ENCODE measurements at regions not wholly inside any gene's neighbourhood (a gene's known extent, or its start where the extent isn't known, plus 50 kb on each side); places are given as distances from the start of the nearest gene placed in this dataset.

DNA sequence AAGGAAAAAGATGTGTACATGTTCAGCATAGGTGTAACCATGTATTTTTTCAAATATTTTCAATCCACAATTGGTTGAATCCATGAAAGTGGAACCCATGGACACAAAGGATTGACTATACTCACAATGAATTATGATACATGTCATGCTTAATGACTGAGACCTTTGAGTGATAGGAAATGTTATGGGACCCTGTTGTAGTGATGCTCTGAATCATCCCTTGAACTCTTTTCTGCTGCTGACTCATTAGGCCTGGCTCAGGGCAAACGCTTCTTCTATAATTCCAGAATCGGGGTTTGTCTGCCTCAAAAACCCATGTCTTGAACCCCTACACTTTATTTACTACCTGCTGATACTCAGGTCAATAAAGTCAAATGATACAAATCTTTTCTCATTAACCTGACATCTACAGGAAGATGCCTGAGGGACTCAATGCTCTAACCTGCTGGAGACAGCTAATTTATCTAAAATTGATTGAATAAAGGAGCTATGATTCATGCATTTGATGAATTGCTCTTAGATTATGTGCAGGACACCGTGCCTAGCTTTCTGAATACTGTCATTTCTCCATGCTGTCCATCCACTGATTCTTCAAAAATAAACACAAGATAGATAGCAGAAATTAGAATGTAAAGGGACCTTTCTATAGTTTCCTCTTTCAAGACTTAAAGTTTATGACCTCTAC, 260.1 kb downstream of the PRELID2 start:
- no peak for DNase-seq (ENCODE audit: low spot score in 2 of 2)
- Histone ChIP-seq H3K27ac (no peak overlapping the region), H3K4me3 (no peak overlapping the region), H3K4me1 (no peaks in the 10 kb centered on the region), H3K9me3 (peaks cover 8 to 16% of the 10 kb centered on the region in 2 donors), H3K27me3 (no peaks in the 10 kb centered on the region), H3K36me3 (no peaks in the 10 kb centered on the region)
- intact Hi-C loops (cut with DNase I), result no loop called here
- TF ChIP-seq, protein P1, sequence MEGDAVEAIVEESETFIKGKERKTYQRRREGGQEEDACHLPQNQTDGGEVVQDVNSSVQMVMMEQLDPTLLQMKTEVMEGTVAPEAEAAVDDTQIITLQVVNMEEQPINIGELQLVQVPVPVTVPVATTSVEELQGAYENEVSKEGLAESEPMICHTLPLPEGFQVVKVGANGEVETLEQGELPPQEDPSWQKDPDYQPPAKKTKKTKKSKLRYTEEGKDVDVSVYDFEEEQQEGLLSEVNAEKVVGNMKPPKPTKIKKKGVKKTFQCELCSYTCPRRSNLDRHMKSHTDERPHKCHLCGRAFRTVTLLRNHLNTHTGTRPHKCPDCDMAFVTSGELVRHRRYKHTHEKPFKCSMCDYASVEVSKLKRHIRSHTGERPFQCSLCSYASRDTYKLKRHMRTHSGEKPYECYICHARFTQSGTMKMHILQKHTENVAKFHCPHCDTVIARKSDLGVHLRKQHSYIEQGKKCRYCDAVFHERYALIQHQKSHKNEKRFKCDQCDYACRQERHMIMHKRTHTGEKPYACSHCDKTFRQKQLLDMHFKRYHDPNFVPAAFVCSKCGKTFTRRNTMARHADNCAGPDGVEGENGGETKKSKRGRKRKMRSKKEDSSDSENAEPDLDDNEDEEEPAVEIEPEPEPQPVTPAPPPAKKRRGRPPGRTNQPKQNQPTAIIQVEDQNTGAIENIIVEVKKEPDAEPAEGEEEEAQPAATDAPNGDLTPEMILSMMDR (IDR thresholded peaks at IDR 0.05), result no peak

DNA sequence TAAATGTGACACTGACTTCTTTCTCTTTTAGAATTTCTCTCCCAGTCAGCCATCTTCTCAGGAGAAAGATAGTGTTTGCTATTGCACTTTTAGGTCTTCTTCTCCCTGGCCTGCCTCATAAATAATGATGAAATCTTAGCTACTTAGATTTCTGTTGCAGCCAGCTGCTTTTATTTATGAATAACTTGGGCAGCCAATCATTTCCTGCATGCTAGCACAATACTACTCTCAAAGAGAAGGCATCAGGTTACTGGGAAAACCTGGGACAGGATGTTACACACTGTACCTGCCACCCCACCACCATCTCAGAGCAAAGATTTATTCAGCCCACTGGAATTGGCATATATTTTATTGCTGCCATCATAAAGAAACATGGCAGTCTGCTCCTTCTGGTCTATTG, 266.6 kb downstream of the PRELID2 start:
- Histone ChIP-seq H3K27ac (no peak overlapping the region), H3K9me3 (no peaks in the 10 kb centered on the region), H3K27me3 (no peaks in the 10 kb centered on the region), H3K4me1 (no peaks in the 10 kb centered on the region), H3K36me3 (no peaks in the 10 kb centered on the region), H3K4me3 (no peak overlapping the region)
- intact Hi-C loops (cut with DNase I), result no loop called here
- TF ChIP-seq, protein P1 (IDR thresholded peaks at IDR 0.05), result no peak
- DNase-seq (ENCODE audit: low spot score in 2 of 2), result no peak

DNA sequence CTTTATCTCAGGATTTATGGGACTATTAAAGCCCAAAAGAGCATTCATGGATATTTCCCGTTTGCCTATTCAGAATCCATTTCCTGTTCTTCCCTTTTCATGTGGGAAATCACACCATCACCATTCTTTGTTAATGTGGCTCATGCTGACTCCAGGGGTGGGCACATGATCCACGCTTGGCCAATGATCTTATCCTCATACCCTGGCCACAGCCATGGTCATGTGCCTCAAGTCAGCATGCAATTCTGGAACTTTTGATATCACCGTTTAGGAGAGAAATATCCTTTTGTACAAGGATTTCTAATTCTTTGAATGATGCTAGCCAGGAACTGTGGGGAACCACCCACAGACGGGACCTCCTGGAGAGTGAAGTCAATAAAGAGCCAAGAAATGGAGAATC, 272.2 kb downstream of the PRELID2 start:
- H3K9me3 ChIP-seq, result no peaks in the 10 kb centered on the region
- intact Hi-C loops (cut with DNase I), result no loop called here
- H3K27ac ChIP-seq, result no peak overlapping the region
- H3K27me3 ChIP-seq, result no peaks in the 10 kb centered on the region
- DNase-seq (ENCODE audit: low spot score in 2 of 2), result no peak
- TF ChIP-seq, protein P1 (IDR thresholded peaks at IDR 0.05), result no peak
- H3K4me1 ChIP-seq, result no peaks in the 10 kb centered on the region
- no peak overlapping the region for H3K4me3 ChIP-seq
- no peaks in the 10 kb centered on the region for H3K36me3 ChIP-seq

DNA sequence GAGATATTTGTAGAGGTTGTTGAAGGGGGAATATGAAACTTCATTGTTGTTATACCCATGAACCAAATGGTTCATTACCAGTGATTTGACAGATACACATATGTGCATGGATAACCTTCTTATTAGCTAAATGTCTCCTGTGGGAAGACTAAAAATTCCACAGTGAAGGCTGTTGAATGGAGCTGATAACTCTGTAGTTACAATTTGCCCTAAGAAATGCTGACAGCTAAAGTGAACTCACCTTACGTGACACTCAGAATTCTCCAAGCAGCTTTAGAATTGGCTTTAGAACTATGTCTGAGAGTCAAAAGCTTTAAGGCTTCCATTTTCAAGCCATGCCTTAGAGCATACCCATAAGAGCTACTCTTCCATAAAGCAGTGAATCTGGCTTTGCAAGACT, 276.9 kb downstream of the PRELID2 start:
- no peaks in the 10 kb centered on the region for H3K4me1 ChIP-seq
- no peak overlapping the region for H3K4me3 ChIP-seq
- intact Hi-C loops (cut with DNase I), result no loop called here
- H3K27ac ChIP-seq, result no peak overlapping the region
- H3K9me3 ChIP-seq, result no peaks in the 10 kb centered on the region
- H3K36me3 ChIP-seq, result no peaks in the 10 kb centered on the region
- DNase-seq (ENCODE audit: low spot score in 2 of 2), result no peak
- TF ChIP-seq, protein P1 (IDR thresholded peaks at IDR 0.05), result no peak
- H3K27me3 ChIP-seq, result no peaks in the 10 kb centered on the region

DNA sequence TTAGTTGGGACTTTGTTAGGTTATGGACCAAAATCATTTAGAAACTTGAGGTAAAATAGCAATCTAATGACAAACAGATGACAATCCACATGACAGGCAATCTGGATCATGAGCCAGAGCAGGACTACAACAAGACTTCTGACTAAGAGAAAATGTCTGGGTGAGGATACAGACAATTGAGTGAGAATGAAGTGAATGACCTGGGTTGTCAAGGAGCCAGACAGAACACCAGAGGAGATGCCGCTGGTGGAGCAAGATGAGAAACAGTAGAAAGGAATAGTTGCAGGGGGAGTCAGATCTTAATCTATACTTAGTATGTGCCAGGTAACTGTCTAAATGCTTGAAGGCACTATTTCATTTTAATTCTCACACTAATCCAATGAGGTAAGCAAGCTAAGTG, 277.8 kb downstream of the PRELID2 start:
- no peak for DNase-seq (ENCODE audit: low spot score in 2 of 2)
- no peaks in the 10 kb centered on the region for H3K27me3 ChIP-seq
- intact Hi-C loops (cut with DNase I), result no loop called here
- no peaks in the 10 kb centered on the region for H3K9me3 ChIP-seq
- no peaks in the 10 kb centered on the region for H3K36me3 ChIP-seq
- TF ChIP-seq, protein P1 (IDR thresholded peaks at IDR 0.05), result no peak
- no peaks in the 10 kb centered on the region for H3K4me1 ChIP-seq
- H3K4me3 ChIP-seq, result no peak overlapping the region
- H3K27ac ChIP-seq, result no peak overlapping the region

DNA sequence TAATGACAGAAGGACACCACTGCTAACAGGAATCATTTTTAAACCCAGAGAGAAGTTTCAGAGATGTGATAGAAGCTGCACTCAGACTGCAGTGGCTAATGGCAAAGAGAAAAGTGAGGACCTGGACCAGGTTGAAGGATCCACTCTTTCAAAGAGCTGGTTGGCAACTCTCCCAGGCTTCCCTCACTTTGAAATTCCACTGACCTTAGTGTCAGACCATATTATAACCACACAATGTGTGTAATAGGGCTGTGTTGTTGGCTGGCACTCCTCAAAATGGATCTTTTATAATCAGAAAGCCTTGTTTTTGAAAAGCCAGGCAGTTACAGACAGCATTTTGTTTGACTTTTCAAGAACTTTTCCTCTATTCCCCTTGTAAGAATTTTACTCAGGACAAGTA, 280.7 kb downstream of the PRELID2 start:
- no peaks in the 10 kb centered on the region for H3K9me3 ChIP-seq
- no peaks in the 10 kb centered on the region for H3K36me3 ChIP-seq
- DNase-seq (ENCODE audit: low spot score in 2 of 2), result no peak
- H3K27me3 ChIP-seq, result no peaks in the 10 kb centered on the region
- H3K4me1 ChIP-seq, result no peaks in the 10 kb centered on the region
- TF ChIP-seq, protein P1 (IDR thresholded peaks at IDR 0.05), result no peak
- intact Hi-C loops (cut with DNase I), result no loop called here
- H3K4me3 ChIP-seq, result no peak overlapping the region
- H3K27ac ChIP-seq, result no peak overlapping the region

Data from ascending aorta (tissue), 2 donors.